Keratinocyte (primary cell): ENCODE measurements at regions not wholly inside any gene's neighbourhood (a gene's known extent, or its start where the extent isn't known, plus 50 kb on each side); places are given as distances from the start of the nearest gene placed in this dataset.

Source experiments
- DNase-seq: peaks from one replicate; pipeline ENCODE4 v3.0.0-alpha.2; 2011; ENCODE audit warnings: low read depth, missing footprints, low spot score
- FAIRE-seq: peaks from 2 replicates; lab custom pipeline; 2011; peaks lifted over from hg19 to GRCh38; lab: Jason Lieb, UNC
- H2AFZ ChIP-seq: 2 replicates; pipeline ENCODE4 v1.6.0; 2012; ENCODE audit warnings: low read length, control low read depth, inconsistent platforms; ENCODE audit not compliant: control insufficient read depth
- H3K27ac ChIP-seq: 2 replicates; pipeline ENCODE4 v1.5.1; 2011; ENCODE audit warnings: low read length; ENCODE audit not compliant: control insufficient read depth, insufficient read depth
- H3K27me3 ChIP-seq: 3 replicates; pipeline ENCODE4 v1.6.0; 2011; ENCODE audit warnings: low read length; ENCODE audit not compliant: control insufficient read depth, insufficient read depth; ENCODE audit errors: extremely low read depth
- H3K36me3 ChIP-seq, 2 experiments: 2 replicates in 1 of 2; 3 replicates in 1 of 2; pipeline ENCODE4 v1.5.1; 2011; ENCODE audit warnings: low read length in 2 of 2, mild to moderate bottlenecking in 1 of 2; ENCODE audit not compliant: control insufficient read depth in 2 of 2, insufficient read depth in 2 of 2; ENCODE audit errors: extremely low read depth in 1 of 2
- H3K4me1 ChIP-seq: 3 replicates; pipeline ENCODE4 v1.5.1; 2011; ENCODE audit warnings: low read length; ENCODE audit not compliant: control insufficient read depth, insufficient read depth; ENCODE audit errors: extremely low read depth
- H3K4me2 ChIP-seq: 3 replicates; pipeline ENCODE4 v1.6.0; 2011; ENCODE audit warnings: low read depth, low read length; ENCODE audit not compliant: control insufficient read depth, insufficient read depth; ENCODE audit errors: extremely low read depth
- H3K4me3 ChIP-seq, 3 experiments: fragments of 200-600 bp in 1 of 3; sonication (generic) in 1 of 3; 2 replicates in 2 of 3; 3 replicates in 1 of 3; pipeline ENCODE4 v1.5.1; 2011 to 2016; ENCODE audit warnings: low read length in 3 of 3, mild to moderate bottlenecking in 3 of 3, control low read depth in 2 of 3, inconsistent platforms in 1 of 3, low read depth in 1 of 3, mixed read lengths in 1 of 3, mixed run types in 1 of 3, moderate library complexity in 1 of 3; ENCODE audit not compliant: control insufficient read depth in 2 of 3, insufficient read depth in 2 of 3; ENCODE audit errors: extremely low read depth in 1 of 3
- H3K79me2 ChIP-seq: 2 replicates; pipeline ENCODE4 v1.6.0; 2012; ENCODE audit warnings: low read length; ENCODE audit not compliant: control insufficient read depth, insufficient read depth
- H3K9ac ChIP-seq: 3 replicates; pipeline ENCODE4 v1.6.0; 2011; ENCODE audit warnings: low read length; ENCODE audit not compliant: control insufficient read depth, insufficient read depth; ENCODE audit errors: extremely low read depth
- H3K9me1 ChIP-seq: 3 replicates; pipeline ENCODE4 v1.6.0; 2011; ENCODE audit warnings: low read length; ENCODE audit not compliant: control insufficient read depth, insufficient read depth; ENCODE audit errors: extremely low read depth
- H3K9me3 ChIP-seq: 2 replicates; pipeline ENCODE4 v1.5.1; 2012; ENCODE audit warnings: low read depth, low read length; ENCODE audit not compliant: control insufficient read depth
- H4K20me1 ChIP-seq: 3 replicates; pipeline ENCODE4 v1.6.0; 2011; ENCODE audit warnings: low read length; ENCODE audit not compliant: control insufficient read depth, insufficient read depth; ENCODE audit errors: extremely low read depth
- CTCF ChIP-seq, 3 experiments: IDR thresholded peaks in 1 of 3; conservative IDR thresholded peaks in 1 of 3; optimal IDR thresholded peaks in 1 of 3; 2 replicates in 2 of 3; 3 replicates in 1 of 3; pipeline versions ENCODE3 to v1.5.1; 2011; ENCODE audit warnings: low read length in 3 of 3, mild to moderate bottlenecking in 3 of 3, moderate library complexity in 2 of 3, control low read depth in 1 of 3, inconsistent platforms in 1 of 3; ENCODE audit not compliant: insufficient read depth in 2 of 3; ENCODE audit errors: extremely low read depth in 1 of 3
- EZH2 ChIP-seq: IDR thresholded peaks from one replicate; pipeline ENCODE4 v1.6.1; 2012; ENCODE audit warnings: inconsistent platforms, mild to moderate bottlenecking, low read length, moderate library complexity
- dilution Hi-C: fragments of 300-500 bp; cut with MboI; formaldehyde crosslinking; loops from one replicate; pipeline ENCODE4 v1.7.0; 2020; ENCODE audit warnings: low sequenced_read_pairs; ENCODE audit not compliant: extremely low pct_ligation_motif_present

GRCh38 chr5:21263361-21263760 is 1275.4 kb upstream of the CDH18 start:
- DNase-seq (no peak), FAIRE-seq (no peak)
- Histone ChIP-seq H3K36me3 (no peaks in the 10 kb centered on the region), H3K27me3 (no peaks in the 10 kb centered on the region), H4K20me1 (no peaks in the 10 kb centered on the region), H3K4me2 (no peak overlapping the region), H3K4me1 (no peaks in the 10 kb centered on the region), H3K9me3 (no peaks in the 10 kb centered on the region), H3K9me1 (no peaks in the 10 kb centered on the region), H2AFZ (no peak overlapping the region), H3K9ac (no peak overlapping the region), H3K79me2 (no peaks in the 10 kb centered on the region), H3K4me3 (no peak overlapping the region), H3K27ac (no peak overlapping the region)
- TF ChIP-seq CTCF (optimal IDR thresholded peaks at IDR 0.05 in 1 of 3, IDR thresholded peaks at IDR 0.05 in 1 of 3, conservative IDR thresholded peaks at IDR 0.05 in 1 of 3; ENCODE audit: extremely low read depth in 1 of 3, insufficient read depth in 2 of 3, low read length in 3 of 3) = no peak
- no peak for TF ChIP-seq EZH2
- dilution Hi-C loops = no loop called here

DNA sequence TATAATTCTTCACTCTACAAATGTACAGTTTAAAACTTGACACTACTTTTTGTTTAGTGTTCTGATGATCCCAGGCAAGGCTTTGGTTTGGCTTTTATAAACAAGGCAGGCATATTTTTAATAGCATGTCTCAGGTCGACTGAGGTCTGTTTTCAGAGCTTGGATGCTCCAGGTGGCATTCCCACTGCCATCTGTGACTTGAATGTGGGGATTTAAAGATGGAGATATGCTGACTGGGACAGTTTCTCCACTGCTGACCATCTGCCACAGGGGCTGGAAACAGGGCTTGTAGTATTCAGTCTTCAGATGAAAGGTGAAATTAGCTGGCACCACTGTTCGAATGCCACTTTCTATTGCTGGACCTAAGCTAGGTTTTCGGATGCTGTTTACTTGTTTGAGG is 1266.2 kb upstream of the CDH18 start:
- Histone ChIP-seq H3K36me3 (no peaks in the 10 kb centered on the region), H3K4me1 (no peaks in the 10 kb centered on the region), H3K4me2 (no peak overlapping the region), H3K9me3 (no peaks in the 10 kb centered on the region), H4K20me1 (no peaks in the 10 kb centered on the region), H3K9me1 (no peaks in the 10 kb centered on the region), H3K79me2 (no peaks in the 10 kb centered on the region), H3K9ac (no peak overlapping the region), H3K27me3 (no peaks in the 10 kb centered on the region), H3K27ac (no peak overlapping the region), H2AFZ (no peak overlapping the region), H3K4me3 (no peak overlapping the region)
- TF ChIP-seq EZH2 (no peak), CTCF (optimal IDR thresholded peaks at IDR 0.05 in 1 of 3, IDR thresholded peaks at IDR 0.05 in 1 of 3, conservative IDR thresholded peaks at IDR 0.05 in 1 of 3; ENCODE audit: extremely low read depth in 1 of 3, insufficient read depth in 2 of 3, low read length in 3 of 3) (no peak)
- dilution Hi-C loops = no loop called here
- DNase-seq = no peak
- no peak for FAIRE-seq
